GM19328 (cell line): ENCODE measurements at regions not wholly inside any gene's neighbourhood (a gene's known extent, or its start where the extent isn't known, plus 50 kb on each side); places are given as distances from the start of the nearest gene placed in this dataset.
"Not testable (repeated sequence)": the region's sequence is repeated elsewhere in the genome, so short reads cannot be mapped to it uniquely, and the experiment has no call there.

ENCODE experiments used
- ATAC-seq: cut with Tn5 transposase; IDR thresholded peaks from one replicate; pipeline ENCODE4 v1.9.1; 2021; ENCODE audit warnings: mild to moderate bottlenecking, moderate library complexity; ENCODE audit not compliant: unreplicated experiment

DNA sequence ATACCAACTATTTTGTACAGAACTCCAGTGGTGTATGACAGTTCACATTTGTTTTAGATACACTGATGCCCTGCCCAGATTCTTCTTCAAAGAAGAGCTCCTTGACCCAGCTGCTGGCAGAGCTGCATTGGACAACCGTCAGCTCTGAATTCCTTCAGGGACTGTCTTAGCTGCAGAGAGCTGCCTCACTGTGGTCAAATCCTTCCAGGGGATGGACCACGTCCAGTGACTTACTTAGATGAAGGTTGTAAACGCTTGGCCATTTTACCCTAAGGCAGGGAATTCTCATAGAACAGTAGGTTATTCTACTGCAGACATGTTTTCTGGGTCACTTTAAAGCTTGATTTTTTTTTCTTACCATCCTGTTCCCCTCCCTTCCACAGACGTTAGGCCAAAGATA lies 905.0 kb upstream of the ATXN7L3B start:
- ATAC-seq = no peak

DNA sequence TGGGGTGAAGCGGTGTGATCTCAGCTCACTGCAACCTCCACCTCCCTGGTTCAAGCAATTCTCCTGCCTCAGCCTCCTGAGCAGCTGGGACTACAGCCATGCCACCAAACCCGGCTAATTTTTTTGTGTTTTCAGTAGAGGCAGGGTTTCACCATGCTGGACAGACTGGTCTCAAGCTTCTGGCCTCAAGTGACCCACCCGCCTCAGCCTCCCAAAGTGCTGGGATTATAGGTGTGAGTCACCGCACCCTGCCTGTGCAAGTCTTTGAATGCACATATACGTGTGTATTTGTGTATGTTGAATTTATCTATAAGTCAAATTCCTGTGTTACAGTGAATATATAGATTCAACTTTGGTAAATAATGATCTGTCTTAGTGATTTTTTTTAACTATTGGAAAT lies 898.2 kb upstream of the ATXN7L3B start:
- not testable (repeated sequence) for ATAC-seq

DNA sequence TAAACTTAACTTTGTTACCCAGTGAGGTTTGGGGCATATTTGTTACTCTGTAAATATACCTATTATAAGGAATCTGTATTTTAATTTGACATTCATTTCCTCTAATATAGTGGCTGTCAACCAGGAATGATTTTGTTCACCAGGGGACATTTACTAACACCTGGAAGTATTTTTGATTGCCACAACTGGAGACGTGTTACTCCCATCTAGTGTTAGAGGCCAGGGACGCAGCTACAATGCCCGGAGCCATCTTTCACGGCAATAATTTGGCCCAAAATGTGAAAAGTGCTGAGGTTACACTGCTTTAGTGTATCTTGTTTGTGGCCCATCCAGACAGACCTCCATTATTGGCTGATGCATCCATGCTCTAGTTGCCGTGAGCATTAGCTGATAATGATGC lies 881.3 kb upstream of the ATXN7L3B start:
- no peak for ATAC-seq

- no peak for ATAC-seq
These were observed 877.8 kb upstream of the ATXN7L3B start for GRCh38 chr12:73659802-73660201.

DNA sequence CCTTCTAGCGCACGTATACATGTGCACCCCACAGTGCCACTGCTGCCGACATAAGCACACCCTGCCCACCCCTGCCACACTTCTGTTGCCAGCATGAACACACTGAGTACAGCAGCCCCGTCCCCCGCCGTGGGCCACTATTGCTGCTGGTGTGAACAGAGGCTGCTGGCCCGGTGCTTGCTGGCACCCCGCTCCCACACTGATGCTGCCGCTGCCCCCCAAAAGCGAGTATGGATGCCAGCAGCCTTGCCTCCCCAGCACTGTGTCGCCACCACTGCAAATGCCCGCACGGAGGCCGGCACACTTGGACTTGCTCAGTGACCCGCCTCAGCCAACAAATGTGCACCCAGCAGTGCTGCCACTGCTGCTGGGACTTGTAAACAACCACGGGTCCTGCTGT lies 872.4 kb upstream of the ATXN7L3B start:
- ATAC-seq = no peak

DNA sequence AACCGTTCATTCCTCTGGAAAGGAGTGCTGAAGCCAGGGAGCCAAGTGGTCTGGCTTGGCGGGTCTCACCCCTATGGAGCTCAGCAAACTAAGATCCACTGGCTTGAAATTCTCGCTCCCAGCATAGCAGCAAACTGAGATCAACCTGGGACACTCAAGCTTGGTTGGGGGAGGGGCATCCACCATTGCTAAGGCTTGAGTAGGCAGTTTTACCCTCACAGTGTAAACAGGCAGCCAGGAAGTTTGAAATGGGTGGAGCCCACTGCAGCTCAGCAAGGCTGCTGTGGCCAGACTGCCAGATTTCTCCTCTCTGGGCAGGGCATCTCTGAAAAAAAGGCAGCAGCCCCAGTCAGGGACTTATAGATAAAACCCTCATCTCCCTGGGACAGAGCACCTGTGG lies 866.1 kb upstream of the ATXN7L3B start:
- ATAC-seq = not testable (repeated sequence)

- no peak for ATAC-seq
These were observed 859.9 kb upstream of the ATXN7L3B start for GRCh38 chr12:73677520-73678291.

- ATAC-seq = no peak
These were observed 859.3 kb upstream of the ATXN7L3B start for GRCh38 chr12:73678335-73678734.

GRCh38 chr12:73699318-73699717 lies 838.3 kb upstream of the ATXN7L3B start:
- no peak for ATAC-seq

GRCh38 chr12:73714655-73715054 lies 823.0 kb upstream of the ATXN7L3B start:
- no peak for ATAC-seq

GRCh38 chr12:73716143-73716542 lies 821.5 kb upstream of the ATXN7L3B start:
- ATAC-seq = not testable (repeated sequence)

GRCh38 chr12:73719223-73719622 lies 818.4 kb upstream of the ATXN7L3B start:
- no peak for ATAC-seq

DNA sequence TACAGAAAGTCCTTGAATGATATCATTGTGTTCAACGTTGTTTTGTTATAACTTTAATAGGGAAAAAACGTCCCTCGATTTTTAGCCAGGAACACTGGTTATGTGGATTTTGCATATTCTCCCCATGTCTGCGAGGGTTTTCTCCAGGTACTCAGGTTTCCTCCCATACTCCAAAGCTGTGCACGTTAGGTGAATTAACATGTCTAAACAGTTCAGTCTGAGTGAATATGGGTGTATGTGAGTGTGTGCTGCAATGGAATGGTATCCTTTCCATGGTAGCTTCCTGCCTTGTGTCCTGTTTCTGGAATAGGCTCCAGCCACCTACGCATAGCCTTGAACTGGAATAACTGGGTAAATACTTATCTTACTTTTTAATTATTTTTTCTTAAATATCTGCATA lies 810.8 kb upstream of the ATXN7L3B start:
- ATAC-seq = no peak

GRCh38 chr12:73731658-73732057 lies 806.0 kb upstream of the ATXN7L3B start:
- no peak for ATAC-seq

- ATAC-seq = no peak
These were observed 768.3 kb upstream of the ATXN7L3B start for GRCh38 chr12:73769337-73769736.

DNA sequence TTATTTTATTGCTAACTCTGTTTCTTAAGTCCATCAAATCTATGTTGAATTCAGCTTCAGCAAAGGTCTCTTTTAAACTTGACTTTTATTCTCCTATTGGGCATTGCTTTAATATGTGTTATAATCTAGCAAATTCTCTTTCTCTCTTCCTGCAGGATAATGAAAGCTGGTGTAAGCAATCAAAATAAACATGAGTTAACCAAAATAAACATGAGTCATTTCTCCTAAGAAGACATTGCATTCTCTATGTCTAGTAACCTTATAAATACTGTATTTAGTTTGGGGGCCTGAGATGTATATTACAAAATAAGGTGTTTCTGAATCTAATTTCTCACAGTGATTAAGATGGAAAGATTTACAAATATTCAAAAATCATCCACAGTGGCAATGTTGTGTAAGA lies 739.1 kb upstream of the ATXN7L3B start:
- no peak for ATAC-seq

DNA sequence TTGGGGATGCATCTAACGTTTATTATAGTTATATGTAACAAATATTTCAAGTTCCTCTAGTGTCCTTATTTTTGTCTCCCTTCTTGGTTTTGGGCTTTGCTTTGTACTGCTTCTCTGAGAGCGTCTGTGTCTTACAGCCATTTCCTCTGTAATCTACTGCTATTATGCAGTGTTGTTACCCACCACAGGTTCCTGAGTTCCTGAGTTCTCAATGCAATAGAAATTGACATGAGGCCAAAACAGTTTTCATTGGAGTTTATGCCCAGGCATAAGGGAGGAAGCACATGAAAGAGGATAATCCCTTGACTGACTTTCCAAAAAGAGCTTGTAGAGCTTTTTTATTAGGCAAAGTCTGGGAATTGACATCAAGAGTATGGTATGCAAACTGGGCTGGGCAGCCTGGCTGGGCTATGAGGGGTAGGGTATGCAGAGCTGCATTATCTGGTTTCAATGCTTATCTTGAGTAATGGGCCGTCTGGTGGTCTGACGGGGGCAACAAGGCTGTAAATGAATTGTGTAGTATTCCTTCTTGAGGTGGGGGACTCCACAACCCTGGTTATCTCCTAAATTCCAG lies 722.5 kb upstream of the ATXN7L3B start:
- no peak for ATAC-seq

DNA sequence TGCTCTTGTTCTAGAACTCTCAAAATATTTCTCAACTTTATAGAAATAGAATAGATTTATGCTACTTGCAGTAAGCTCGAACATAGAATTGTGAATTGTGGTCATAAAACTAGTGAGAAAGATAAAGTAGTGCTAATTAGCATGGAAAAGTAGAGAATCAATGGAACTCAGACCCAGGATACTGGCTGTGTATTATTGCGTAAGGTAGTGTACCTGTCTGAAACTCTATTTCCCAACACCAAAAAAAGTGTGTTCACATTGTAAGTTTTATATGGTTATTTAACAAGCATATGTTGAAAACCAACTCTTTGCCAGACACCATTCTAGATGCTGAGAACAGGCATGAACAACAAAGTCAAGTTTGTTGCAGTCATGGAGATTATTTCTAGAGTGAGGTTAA lies 720.5 kb upstream of the ATXN7L3B start:
- no peak for ATAC-seq

DNA sequence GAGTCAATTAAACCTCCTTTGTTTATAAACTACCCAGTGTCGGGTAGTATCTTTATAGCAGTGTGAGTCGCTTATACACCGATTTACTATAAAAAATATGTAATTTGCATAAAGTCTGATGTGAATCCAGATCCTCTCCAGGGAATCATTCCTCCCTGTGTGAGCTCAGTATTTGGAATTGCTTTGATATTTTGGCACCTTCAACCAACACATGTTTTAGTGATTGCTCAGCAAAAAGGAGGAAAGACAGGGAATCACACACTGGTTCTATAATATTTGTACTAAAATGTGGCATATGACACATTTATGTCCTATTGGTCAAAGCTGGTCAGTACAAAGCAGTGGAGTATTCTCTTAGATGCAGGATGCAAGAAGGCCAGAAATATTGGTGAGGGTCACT lies 703.9 kb upstream of the ATXN7L3B start:
- ATAC-seq = no peak

DNA sequence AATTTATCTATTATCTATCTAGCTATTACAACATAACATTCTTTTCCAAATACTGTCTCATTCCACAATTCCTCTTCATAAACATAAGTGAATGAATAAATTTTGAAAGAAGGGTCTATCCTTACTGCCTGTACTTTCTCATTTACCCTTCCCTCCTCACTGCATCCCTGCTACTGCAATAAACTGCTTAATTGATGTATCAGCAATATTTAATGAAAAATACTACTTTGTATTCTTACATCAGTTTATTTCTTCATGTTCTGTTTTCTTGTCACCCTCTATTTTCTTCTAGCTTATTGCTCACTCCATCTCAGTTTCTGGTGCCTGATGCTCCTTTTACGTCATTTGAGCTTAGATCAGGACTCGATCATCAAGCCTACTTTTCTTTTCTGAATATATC lies 695.7 kb upstream of the ATXN7L3B start:
- no peak for ATAC-seq

- ATAC-seq = no peak
These were observed 674.1 kb upstream of the ATXN7L3B start for GRCh38 chr12:73863546-73863945.

GRCh38 chr12:73867147-73867546 lies 670.5 kb upstream of the ATXN7L3B start:
- no peak for ATAC-seq

- ATAC-seq = not testable (repeated sequence)
These were observed 660.3 kb upstream of the ATXN7L3B start for GRCh38 chr12:73877291-73877690.
